ENCODE measurements at regions not wholly inside any gene's neighbourhood (a gene's known extent, or its start where the extent isn't known, plus 50 kb on each side); places are given as distances from the start of the nearest gene placed in this dataset.
"Not testable (repeated sequence)": the region's sequence is repeated elsewhere in the genome, so short reads cannot be mapped to it uniquely, and the experiment has no call there.

DNA sequence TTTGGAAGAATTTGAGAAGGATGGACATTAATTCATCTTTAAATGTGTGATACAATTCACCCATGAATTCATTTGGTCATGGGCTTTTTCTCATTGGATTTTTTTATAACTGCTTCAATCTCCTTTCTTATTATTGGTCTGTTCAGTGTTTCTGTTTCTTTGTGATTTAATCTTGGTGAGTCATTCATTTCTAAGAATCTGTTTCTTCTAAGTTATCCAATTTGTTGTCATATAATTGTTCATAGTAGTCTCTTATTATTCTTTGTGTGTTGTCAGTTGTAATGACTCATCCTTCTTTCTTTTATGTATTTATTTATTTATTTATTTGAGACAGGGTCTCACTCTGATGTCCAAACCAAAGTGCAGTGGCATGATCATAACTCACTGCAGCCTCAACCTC lies 146.1 kb upstream of the ZNF267 start:
- Histone ChIP-seq H3F3A (ENCODE audit: insufficient read depth) (no peaks in the 10 kb centered on the region), H4K20me1 (ENCODE audit: insufficient read depth) (no peaks in the 10 kb centered on the region), H3K9me2 (ENCODE audit: insufficient read depth) (no peaks in the 10 kb centered on the region), H3K36me3 (ENCODE audit: low read depth) (peaks cover 38% of the 10 kb centered on the region), H3K4me2 (ENCODE audit: unreplicated experiment) (no peak overlapping the region), H2AFZ (no peak overlapping the region), H3K9ac (no peak overlapping the region), H3K4me1 (ENCODE audit: insufficient read depth) (no peaks in the 10 kb centered on the region), H3K79me2 (ENCODE audit: insufficient read depth) (peaks cover 52% of the 10 kb centered on the region), H3K27ac (no peak overlapping the region), H3K9me3 (ENCODE audit: low read depth) (no peaks in the 10 kb centered on the region), H3K4me3 (no peak overlapping the region), H3K27me3 (replicated peaks; ENCODE audit: insufficient read depth) (no peaks in the 10 kb centered on the region)
- no peak for DNase-seq
- TF ChIP-seq EZH2 (IDR thresholded peaks at IDR 0.05; ENCODE audit: insufficient read depth, poor library complexity, severe bottlenecking) (no peak), EZH2phosphoT487 (IDR thresholded peaks at IDR 0.05; ENCODE audit: insufficient read depth, low read depth) (no peak)
- in situ Hi-C loops (cut with MboI) = no loop called here

DNA sequence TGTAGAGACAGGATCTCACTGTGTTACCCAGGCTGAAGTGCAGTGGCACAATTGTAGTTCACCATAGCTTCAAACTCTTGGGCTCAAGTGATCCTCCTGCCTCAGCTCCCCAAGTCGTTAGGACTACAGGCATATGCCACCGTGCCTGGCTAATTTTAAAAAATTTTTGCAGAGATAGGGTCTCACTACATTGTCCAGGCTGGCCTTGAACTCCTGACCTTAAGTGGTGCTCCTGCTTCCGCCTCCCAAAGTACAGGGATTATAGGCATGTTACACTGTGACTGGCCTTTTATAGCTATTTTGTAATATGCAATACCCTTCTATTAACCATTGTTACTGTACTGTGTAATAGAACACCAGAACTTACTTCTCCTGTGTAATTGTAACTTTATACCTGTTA lies 139.3 kb upstream of the ZNF267 start:
- Histone ChIP-seq H4K20me1 (ENCODE audit: insufficient read depth) (no peaks in the 10 kb centered on the region), H3K9me3 (ENCODE audit: low read depth) (no peaks in the 10 kb centered on the region), H3K79me2 (ENCODE audit: insufficient read depth) (peaks cover 52% of the 10 kb centered on the region), H3K4me1 (ENCODE audit: insufficient read depth) (no peaks in the 10 kb centered on the region), H3F3A (ENCODE audit: insufficient read depth) (no peaks in the 10 kb centered on the region), H3K4me3 (no peak overlapping the region), H3K27me3 (replicated peaks; ENCODE audit: insufficient read depth) (no peaks in the 10 kb centered on the region), H3K9ac (no peak overlapping the region), H2AFZ (no peak overlapping the region), H3K36me3 (ENCODE audit: low read depth) (peaks cover 72% of the 10 kb centered on the region), H3K9me2 (ENCODE audit: insufficient read depth) (no peaks in the 10 kb centered on the region), H3K4me2 (ENCODE audit: unreplicated experiment) (no peak overlapping the region), H3K27ac (no peak overlapping the region)
- no peak for DNase-seq
- no peak for TF ChIP-seq EZH2phosphoT487 (IDR thresholded peaks at IDR 0.05; ENCODE audit: insufficient read depth, low read depth)
- no peak for TF ChIP-seq EZH2 (IDR thresholded peaks at IDR 0.05; ENCODE audit: insufficient read depth, poor library complexity, severe bottlenecking)
- in situ Hi-C loops (cut with MboI) = no loop called here
- 82 to 91% methylated on average over 3 of the region's 3 CpGs for WGBS, 2 experiments (ENCODE audit: low coverage in 1 of 2, low lambda C conversion rate in 2 of 2, missing lambda C conversion rate in 2 of 2)

DNA sequence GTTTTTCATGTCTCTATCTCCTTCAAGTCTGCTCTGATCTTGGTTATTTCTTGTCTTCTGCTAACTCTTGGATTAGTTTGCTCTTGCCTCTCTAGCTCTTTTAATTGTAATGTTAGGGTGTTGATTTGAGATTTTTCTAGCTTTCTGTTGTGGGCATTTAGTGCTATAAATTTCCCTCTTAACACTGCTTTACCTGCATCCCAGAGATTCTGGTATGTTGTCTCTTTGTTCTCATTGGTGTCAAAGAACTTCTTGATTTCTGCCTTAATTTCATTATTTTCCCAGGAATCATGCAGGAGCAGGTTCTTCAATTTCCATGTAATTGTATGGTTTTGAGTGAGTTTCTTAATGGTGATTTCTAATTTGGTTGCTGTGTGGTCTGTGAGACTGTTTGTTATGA lies 128.5 kb upstream of the ZNF267 start:
- H3K4me1 ChIP-seq (ENCODE audit: insufficient read depth); H3K27me3 ChIP-seq (replicated peaks; ENCODE audit: insufficient read depth); H3K27ac ChIP-seq; H2AFZ ChIP-seq; H3K4me3 ChIP-seq; H3F3A ChIP-seq (ENCODE audit: insufficient read depth); H4K20me1 ChIP-seq (ENCODE audit: insufficient read depth); in situ Hi-C loops (cut with MboI); H3K9me2 ChIP-seq (ENCODE audit: insufficient read depth); H3K4me2 ChIP-seq (ENCODE audit: unreplicated experiment); H3K9ac ChIP-seq; H3K36me3 ChIP-seq (ENCODE audit: low read depth); DNase-seq: not testable (repeated sequence)
- peaks cover 15% of the 10 kb centered on the region for H3K9me3 ChIP-seq (ENCODE audit: low read depth)
- peaks cover 69% of the 10 kb centered on the region for H3K79me2 ChIP-seq (ENCODE audit: insufficient read depth)

DNA sequence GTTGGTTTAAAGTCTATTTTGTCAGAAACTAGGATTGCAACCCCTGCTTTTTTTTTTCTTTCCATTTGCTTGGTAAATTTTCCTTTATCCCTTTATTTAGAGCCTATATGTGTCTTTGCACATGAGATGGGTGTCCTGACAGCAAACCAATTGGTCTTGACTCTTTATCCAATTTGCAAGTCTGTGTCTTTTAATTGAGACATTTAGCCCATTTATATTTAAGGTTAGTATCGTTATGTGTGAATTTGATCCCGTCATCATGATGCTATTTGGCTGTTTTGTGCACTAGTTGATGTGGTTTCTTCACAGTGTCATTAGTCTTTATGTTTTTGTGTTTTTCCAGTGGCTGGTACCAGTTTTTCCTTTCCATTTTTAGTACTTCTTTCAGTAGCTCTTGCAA lies 127.7 kb upstream of the ZNF267 start:
- H3K79me2 ChIP-seq (ENCODE audit: insufficient read depth) = peaks cover 76% of the 10 kb centered on the region
- H3F3A ChIP-seq (ENCODE audit: insufficient read depth) = no peaks in the 10 kb centered on the region
- WGBS, 2 experiments (ENCODE audit: low coverage in 1 of 2, low lambda C conversion rate in 2 of 2, missing lambda C conversion rate in 2 of 2) = 87 to 88% methylated on average over 2 of the region's 2 CpGs
- no peaks in the 10 kb centered on the region for H3K27me3 ChIP-seq (replicated peaks; ENCODE audit: insufficient read depth)
- H3K9me2 ChIP-seq (ENCODE audit: insufficient read depth) = no peaks in the 10 kb centered on the region
- no peaks in the 10 kb centered on the region for H3K4me1 ChIP-seq (ENCODE audit: insufficient read depth)
- H3K4me2 ChIP-seq (ENCODE audit: unreplicated experiment) = no peak overlapping the region
- no peak overlapping the region for H3K27ac ChIP-seq
- TF ChIP-seq EZH2phosphoT487 (IDR thresholded peaks at IDR 0.05; ENCODE audit: insufficient read depth, low read depth) (no peak), EZH2 (IDR thresholded peaks at IDR 0.05; ENCODE audit: insufficient read depth, poor library complexity, severe bottlenecking) (no peak)
- H3K9me3 ChIP-seq (ENCODE audit: low read depth) = peaks cover 17% of the 10 kb centered on the region
- H3K36me3 ChIP-seq (ENCODE audit: low read depth) = peaks cover 9% of the 10 kb centered on the region; the same call in 1 of the 2 replicates
- H2AFZ ChIP-seq = no peak overlapping the region
- in situ Hi-C loops (cut with MboI) = no loop called here
- H4K20me1 ChIP-seq (ENCODE audit: insufficient read depth) = no peaks in the 10 kb centered on the region
- no peak for DNase-seq
- no peak overlapping the region for H3K4me3 ChIP-seq
- no peak overlapping the region for H3K9ac ChIP-seq

DNA sequence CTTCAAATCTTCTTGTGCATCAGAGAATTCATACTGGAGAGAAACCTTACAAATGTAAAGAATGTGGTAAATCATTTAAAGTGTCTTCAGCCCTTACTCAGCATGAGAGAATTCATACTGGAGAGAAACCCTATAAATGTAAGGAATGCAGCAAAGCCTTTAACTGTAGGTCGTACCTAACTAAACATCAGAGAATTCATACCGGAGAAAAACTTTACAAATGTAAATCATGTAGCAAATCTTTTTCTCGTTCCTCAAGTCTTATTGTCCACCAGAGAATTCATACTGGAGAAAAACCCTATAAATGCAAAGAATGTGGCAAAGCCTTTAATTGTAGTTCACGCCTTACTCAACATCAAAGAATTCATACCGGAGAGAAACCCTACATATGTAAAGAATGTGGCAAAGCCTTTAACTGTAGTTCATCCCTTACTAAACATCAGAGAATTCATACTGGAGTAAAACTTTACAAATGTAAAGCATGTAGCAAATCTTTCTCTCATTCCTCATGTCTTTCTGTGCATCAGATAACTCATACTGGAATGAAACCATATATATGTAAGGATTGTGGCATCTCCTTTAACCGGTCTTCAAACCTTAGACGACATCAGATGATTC lies 118.5 kb upstream of the ZNF267 start:
- H3K4me1 ChIP-seq (ENCODE audit: insufficient read depth) = no peaks in the 10 kb centered on the region
- H3K79me2 ChIP-seq (ENCODE audit: insufficient read depth) = peaks cover 24% of the 10 kb centered on the region
- WGBS, 2 experiments (ENCODE audit: low coverage in 1 of 2, low lambda C conversion rate in 2 of 2, missing lambda C conversion rate in 2 of 2) = 93 to 96% methylated on average over 7 of the region's 7 CpGs
- H3K36me3 ChIP-seq (ENCODE audit: low read depth) = peaks cover 75% of the 10 kb centered on the region
- no peaks in the 10 kb centered on the region for H3K27me3 ChIP-seq (replicated peaks; ENCODE audit: insufficient read depth)
- in situ Hi-C loops (cut with MboI) = no loop called here
- H3K27ac ChIP-seq = no peak overlapping the region
- no peaks in the 10 kb centered on the region for H3K9me2 ChIP-seq (ENCODE audit: insufficient read depth)
- peaks cover 57% of the 10 kb centered on the region for H3K9me3 ChIP-seq (ENCODE audit: low read depth)
- no peak overlapping the region for H2AFZ ChIP-seq
- no peak overlapping the region for H3K4me2 ChIP-seq (ENCODE audit: unreplicated experiment)
- peaks cover 20% of the 10 kb centered on the region for H3F3A ChIP-seq (ENCODE audit: insufficient read depth)
- H3K9ac ChIP-seq = no peak overlapping the region
- no peaks in the 10 kb centered on the region for H4K20me1 ChIP-seq (ENCODE audit: insufficient read depth)
- TF ChIP-seq EZH2 (IDR thresholded peaks at IDR 0.05; ENCODE audit: insufficient read depth, poor library complexity, severe bottlenecking) (no peak), EZH2phosphoT487 (IDR thresholded peaks at IDR 0.05; ENCODE audit: insufficient read depth, low read depth) (no peak)
- peak; percentile 1 for DNase-seq
- H3K4me3 ChIP-seq = no peak overlapping the region

Measured in GM23248 (cell line).